Mesendoderm (in vitro differentiated cells): ENCODE measurements at regions not wholly inside any gene's neighbourhood (a gene's known extent, or its start where the extent isn't known, plus 50 kb on each side); places are given as distances from the start of the nearest gene placed in this dataset.
A peak's percentile ranks its signal among the peaks of the same experiment; 100 is the strongest.

Experiments
- DNase-seq: peaks from one replicate; pipeline ENCODE4 v3.0.0; 2013
- H2AK5ac ChIP-seq: 2 replicates; pipeline ENCODE4 v1.6.1; 2013; ENCODE audit warnings: low read length, inconsistent platforms
- H2BK120ac ChIP-seq: 2 replicates; pipeline ENCODE4 v1.6.1; 2013; ENCODE audit warnings: low read depth, mild to moderate bottlenecking, low read length, moderate library complexity, mixed read lengths
- H2BK15ac ChIP-seq: replicated peaks from 2 replicates; pipeline ENCODE4 v1.6.1; 2013; ENCODE audit warnings: low read depth, mild to moderate bottlenecking, moderate library complexity
- H2BK5ac ChIP-seq: 2 replicates; pipeline ENCODE4 v1.6.1; 2013; ENCODE audit warnings: low read length, inconsistent platforms
- H3K18ac ChIP-seq: 2 replicates; pipeline ENCODE4 v1.6.1; 2013; ENCODE audit warnings: mild to moderate bottlenecking, low read length, mixed read lengths
- H3K23ac ChIP-seq: one replicate; pipeline ENCODE4 v1.6.1; 2013; ENCODE audit warnings: low read length
- H3K27ac ChIP-seq: 2 replicates; pipeline ENCODE4 v1.5.1; 2013; ENCODE audit warnings: low read depth, mild to moderate bottlenecking, inconsistent platforms, low read length, moderate library complexity
- H3K27me3 ChIP-seq: 2 replicates; pipeline ENCODE4 v1.6.1; 2013; ENCODE audit warnings: low read length, control low read depth, mild to moderate bottlenecking, inconsistent platforms; ENCODE audit not compliant: insufficient read depth, poor library complexity
- H3K36me3 ChIP-seq: 2 replicates; pipeline ENCODE4 v1.6.1; 2013; ENCODE audit warnings: low read length, inconsistent platforms; ENCODE audit not compliant: control insufficient read depth, insufficient read depth
- H3K4ac ChIP-seq: one replicate; pipeline ENCODE4 v1.6.1; 2013; ENCODE audit warnings: low read depth, mild to moderate bottlenecking, low read length, moderate library complexity
- H3K4me1 ChIP-seq: 2 replicates; pipeline ENCODE4 v1.6.1; 2013; ENCODE audit warnings: low read depth, low read length, inconsistent platforms; ENCODE audit not compliant: control insufficient read depth
- H3K4me2 ChIP-seq: 2 replicates; pipeline ENCODE4 v1.6.1; 2013; ENCODE audit warnings: low read length
- H3K4me3 ChIP-seq: 2 replicates; pipeline ENCODE4 v1.5.1; 2013; ENCODE audit warnings: mild to moderate bottlenecking, low read length
- H3K56ac ChIP-seq: one replicate; pipeline ENCODE4 v1.6.1; 2013; ENCODE audit warnings: low read length
- H3K79me1 ChIP-seq: 2 replicates; pipeline ENCODE4 v1.6.1; 2013; ENCODE audit warnings: low read length, inconsistent platforms
- H3K79me2 ChIP-seq: 2 replicates; pipeline ENCODE4 v1.6.1; 2013; ENCODE audit warnings: mild to moderate bottlenecking, low read length; ENCODE audit not compliant: control insufficient read depth, insufficient read depth
- H3K9ac ChIP-seq: 2 replicates; pipeline ENCODE4 v1.6.1; 2013; ENCODE audit warnings: low read length, inconsistent platforms
- H4K5ac ChIP-seq: one replicate; pipeline ENCODE4 v1.6.1; 2013; ENCODE audit warnings: low read length
- H4K8ac ChIP-seq: one replicate; pipeline ENCODE4 v1.6.1; 2013; ENCODE audit warnings: low read depth, mild to moderate bottlenecking, control low read depth, low read length, moderate library complexity
- WGBS: extraction: QIAGEN DNeasy Blood & Tissue Kit; methylation state at CpG from one replicate; pipeline ENCODE4 v1.1.7; 2013; ENCODE audit warnings: low lambda C conversion rate, missing lambda C conversion rate; ENCODE audit not compliant: insufficient coverage; ENCODE audit errors: extremely low coverage; 5-methylcytosine and 5-hydroxymethylcytosine counted together

DNA sequence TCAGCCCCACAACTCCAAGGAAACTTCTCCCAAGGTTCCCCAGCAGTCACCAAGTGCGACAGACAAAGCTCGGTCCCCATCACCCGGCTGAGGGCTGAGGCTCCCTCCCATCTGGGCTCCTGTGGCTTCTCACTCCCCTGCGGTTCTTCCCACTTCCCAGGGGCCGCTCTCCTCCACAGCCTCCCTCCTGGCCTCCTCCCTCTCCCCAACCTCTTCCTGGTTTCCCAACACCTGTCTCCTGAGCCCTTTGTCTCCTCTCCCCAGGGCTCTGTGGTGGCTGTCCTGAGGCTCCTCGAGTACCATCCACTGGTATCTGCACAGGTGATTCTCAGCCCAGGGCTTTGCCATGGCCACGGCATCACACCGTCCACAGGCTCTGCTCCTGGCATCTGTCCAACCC lies 113.2 kb upstream of the NSMCE3 start:
- Histone ChIP-seq H4K5ac (no peak overlapping the region), H3K79me2 (no peaks in the 10 kb centered on the region), H3K56ac (no peak overlapping the region), H3K27me3 (no peaks in the 10 kb centered on the region), H4K8ac (no peak overlapping the region), H3K27ac (no peak overlapping the region), H2BK5ac (no peak overlapping the region), H2BK120ac (no peak overlapping the region), H3K18ac (no peak overlapping the region), H3K4me2 (no peak overlapping the region), H3K23ac (no peak overlapping the region), H3K4me1 (no peaks in the 10 kb centered on the region), H2BK15ac (no peak overlapping the region), H3K36me3 (no peaks in the 10 kb centered on the region), H3K4me3 (no peak overlapping the region), H2AK5ac (no peak overlapping the region), H3K4ac (no peak overlapping the region), H3K9ac (no peak overlapping the region), H3K79me1 (no peaks in the 10 kb centered on the region)
- no CpG with 5 or more reads among the region's 8 CpGs for WGBS
- DNase-seq, result no peak

DNA sequence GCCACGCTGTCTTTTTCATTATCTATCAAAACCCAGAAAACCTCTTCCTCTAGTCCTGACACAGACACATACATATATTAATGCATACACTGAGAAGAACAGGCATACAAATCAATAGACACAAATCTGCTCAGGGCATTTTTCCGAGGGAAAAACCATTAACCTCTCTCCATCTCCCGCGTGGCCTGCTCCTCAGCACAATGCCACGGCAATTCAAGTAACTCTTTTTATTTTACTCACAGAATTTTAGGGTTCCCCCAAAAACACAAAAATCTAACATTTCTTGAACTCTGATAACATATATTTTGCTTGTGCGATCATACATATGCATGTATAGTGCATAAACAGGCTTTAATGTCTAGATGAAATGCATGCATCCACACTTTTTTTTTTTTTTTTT lies 110.8 kb upstream of the NSMCE3 start:
- no peak overlapping the region for H3K23ac ChIP-seq
- H3K36me3 ChIP-seq, result no peaks in the 10 kb centered on the region
- no peak overlapping the region for H2AK5ac ChIP-seq
- no peak overlapping the region for H3K18ac ChIP-seq
- H4K8ac ChIP-seq, result no peak overlapping the region
- no peak overlapping the region for H2BK120ac ChIP-seq
- no peak overlapping the region for H3K56ac ChIP-seq
- H3K27ac ChIP-seq, result no peak overlapping the region
- H2BK15ac ChIP-seq, result no peak overlapping the region
- H2BK5ac ChIP-seq, result no peak overlapping the region
- no peak overlapping the region for H3K9ac ChIP-seq
- H3K4ac ChIP-seq, result no peak overlapping the region
- WGBS, result no CpG with 5 or more reads among the region's 6 CpGs
- no peaks in the 10 kb centered on the region for H3K27me3 ChIP-seq
- no peaks in the 10 kb centered on the region for H3K79me2 ChIP-seq
- H4K5ac ChIP-seq, result no peak overlapping the region
- H3K79me1 ChIP-seq, result no peaks in the 10 kb centered on the region
- no peak overlapping the region for H3K4me2 ChIP-seq
- no peak overlapping the region for H3K4me3 ChIP-seq
- no peak for DNase-seq
- no peaks in the 10 kb centered on the region for H3K4me1 ChIP-seq

DNA sequence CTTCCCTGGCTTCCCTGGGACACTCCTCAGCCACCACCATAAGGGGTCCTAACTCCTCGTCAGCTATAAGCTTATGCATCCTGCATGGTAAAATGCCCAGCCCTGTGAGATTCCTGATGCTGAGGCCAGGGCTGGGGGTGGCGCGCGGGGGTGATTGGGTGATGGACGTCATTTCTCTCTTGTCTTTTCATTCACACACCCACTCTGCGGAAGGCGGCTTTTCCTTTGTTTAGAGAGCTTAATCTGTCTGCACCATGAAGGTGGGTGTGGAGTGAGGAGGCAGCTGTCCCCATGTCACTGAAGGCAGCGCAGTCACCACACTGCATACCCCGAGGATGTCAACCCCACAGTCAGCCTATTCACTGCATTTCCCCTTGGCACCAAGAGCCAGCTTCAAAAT lies 110.0 kb upstream of the NSMCE3 start:
- H3K27me3 ChIP-seq, result no peaks in the 10 kb centered on the region
- H2AK5ac ChIP-seq, result no peak overlapping the region
- no CpG with 5 or more reads among the region's 9 CpGs for WGBS
- H3K56ac ChIP-seq, result no peak overlapping the region
- no peak overlapping the region for H3K4ac ChIP-seq
- no peak overlapping the region for H3K23ac ChIP-seq
- no peaks in the 10 kb centered on the region for H3K79me1 ChIP-seq
- H3K4me1 ChIP-seq, result no peaks in the 10 kb centered on the region
- no peak overlapping the region for H2BK5ac ChIP-seq
- no peak for DNase-seq
- H3K18ac ChIP-seq, result no peak overlapping the region
- H3K4me3 ChIP-seq, result no peak overlapping the region
- H3K27ac ChIP-seq, result no peak overlapping the region
- H2BK15ac ChIP-seq, result no peak overlapping the region
- H2BK120ac ChIP-seq, result no peak overlapping the region
- no peak overlapping the region for H4K5ac ChIP-seq
- H4K8ac ChIP-seq, result no peak overlapping the region
- H3K36me3 ChIP-seq, result no peaks in the 10 kb centered on the region
- H3K9ac ChIP-seq, result no peak overlapping the region
- H3K4me2 ChIP-seq, result no peak overlapping the region
- H3K79me2 ChIP-seq, result no peaks in the 10 kb centered on the region

DNA sequence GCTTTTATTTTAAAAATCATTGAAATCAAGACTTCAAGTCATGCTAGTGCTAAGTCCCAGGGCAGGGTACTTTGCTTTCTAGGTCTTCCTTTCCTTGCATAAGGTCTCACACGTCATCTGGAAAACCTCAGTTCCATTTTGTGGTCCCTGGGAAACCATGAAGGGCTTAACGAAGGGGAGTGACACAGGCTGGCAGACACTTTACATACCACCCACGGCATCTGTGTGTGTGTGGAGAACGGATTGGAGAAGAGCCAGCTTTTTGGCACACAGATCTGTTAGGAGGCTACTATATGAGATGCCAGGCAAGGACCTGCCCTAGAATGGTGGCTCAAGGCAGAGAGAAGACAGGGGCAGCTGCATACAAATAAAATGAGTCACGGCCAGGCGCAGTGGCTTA lies 107.5 kb upstream of the NSMCE3 start:
- Histone ChIP-seq H3K79me1 (no peaks in the 10 kb centered on the region), H3K79me2 (no peaks in the 10 kb centered on the region), H3K4me1 (no peaks in the 10 kb centered on the region), H3K18ac (no peak overlapping the region), H3K4me3 (no peak overlapping the region), H2BK120ac (no peak overlapping the region), H2BK5ac (no peak overlapping the region), H3K27ac (no peak overlapping the region), H3K27me3 (no peaks in the 10 kb centered on the region), H2BK15ac (no peak overlapping the region), H3K23ac (no peak overlapping the region), H4K5ac (no peak overlapping the region), H3K4ac (no peak overlapping the region), H3K56ac (no peak overlapping the region), H3K4me2 (no peak overlapping the region), H4K8ac (no peak overlapping the region), H2AK5ac (no peak overlapping the region), H3K9ac (no peak overlapping the region), H3K36me3 (no peaks in the 10 kb centered on the region)
- DNase-seq, result no peak
- WGBS, result no CpG with 5 or more reads among the region's 6 CpGs

DNA sequence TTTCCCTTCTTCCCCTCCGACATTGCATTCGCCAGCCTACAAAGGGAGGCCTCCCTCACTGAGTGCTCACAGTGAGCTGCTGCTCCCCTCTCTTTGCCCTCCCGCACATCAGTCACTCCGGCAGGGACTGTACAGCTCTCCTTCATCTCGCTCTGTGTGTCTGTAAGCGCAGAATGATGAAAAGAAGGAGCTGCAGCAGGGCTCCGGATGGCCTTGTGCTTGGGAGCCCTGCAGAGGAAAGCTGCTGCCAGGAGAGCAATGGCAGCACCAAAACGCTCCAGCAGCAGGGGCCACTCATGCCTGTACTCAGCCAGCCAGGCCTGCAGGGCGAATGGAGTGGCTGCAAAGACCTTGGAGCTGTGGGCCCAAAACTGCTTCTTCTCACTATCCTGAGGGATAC lies 107.0 kb upstream of the NSMCE3 start:
- Histone ChIP-seq H2AK5ac (no peak overlapping the region), H3K79me1 (no peaks in the 10 kb centered on the region), H3K56ac (no peak overlapping the region), H3K4ac (no peak overlapping the region), H2BK15ac (no peak overlapping the region), H3K79me2 (no peaks in the 10 kb centered on the region), H3K27ac (no peak overlapping the region), H4K8ac (no peak overlapping the region), H3K36me3 (no peaks in the 10 kb centered on the region), H2BK5ac (no peak overlapping the region), H4K5ac (no peak overlapping the region), H3K9ac (no peak overlapping the region), H3K23ac (no peak overlapping the region), H3K18ac (no peak overlapping the region), H3K27me3 (no peaks in the 10 kb centered on the region), H3K4me1 (no peaks in the 10 kb centered on the region), H3K4me3 (no peak overlapping the region), H2BK120ac (no peak overlapping the region), H3K4me2 (no peak overlapping the region)
- no CpG with 5 or more reads among the region's 9 CpGs for WGBS
- DNase-seq, result peak; percentile 8

DNA sequence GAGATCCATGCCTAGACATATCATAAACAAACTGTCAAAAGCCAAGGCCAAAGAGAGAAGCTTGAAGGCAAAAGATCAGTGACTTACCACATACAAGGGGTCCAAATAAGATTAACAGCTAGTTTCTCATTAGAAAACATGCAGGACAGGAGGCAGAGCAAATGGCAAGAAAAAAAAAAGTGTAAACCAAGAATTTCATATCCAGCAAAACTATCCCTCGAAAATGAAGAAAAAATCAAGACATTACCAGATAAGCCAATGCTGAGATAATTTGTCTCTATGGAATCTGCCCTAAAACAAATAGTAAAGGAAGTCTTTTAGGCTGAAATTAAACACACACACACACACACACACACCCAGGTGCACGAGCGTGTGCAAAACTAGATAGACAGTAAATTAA lies 99.6 kb upstream of the NSMCE3 start:
- no peak overlapping the region for H3K4me2 ChIP-seq
- no peak overlapping the region for H3K4ac ChIP-seq
- no peak overlapping the region for H4K5ac ChIP-seq
- H3K23ac ChIP-seq, result no peak overlapping the region
- H2BK120ac ChIP-seq, result no peak overlapping the region
- H4K8ac ChIP-seq, result no peak overlapping the region
- no CpG with 5 or more reads among the region's 3 CpGs for WGBS
- no peak overlapping the region for H3K9ac ChIP-seq
- no peak overlapping the region for H3K56ac ChIP-seq
- no peaks in the 10 kb centered on the region for H3K36me3 ChIP-seq
- no peaks in the 10 kb centered on the region for H3K4me1 ChIP-seq
- no peaks in the 10 kb centered on the region for H3K79me2 ChIP-seq
- no peaks in the 10 kb centered on the region for H3K79me1 ChIP-seq
- no peak overlapping the region for H2BK5ac ChIP-seq
- no peaks in the 10 kb centered on the region for H3K27me3 ChIP-seq
- no peak overlapping the region for H3K18ac ChIP-seq
- H3K27ac ChIP-seq, result no peak overlapping the region
- peak; percentile 15 for DNase-seq
- H3K4me3 ChIP-seq, result no peak overlapping the region
- no peak overlapping the region for H2BK15ac ChIP-seq
- no peak overlapping the region for H2AK5ac ChIP-seq
